HUES6 (cell line): ENCODE measurements at regions not wholly inside any gene's neighbourhood (a gene's known extent, or its start where the extent isn't known, plus 50 kb on each side); places are given as distances from the start of the nearest gene placed in this dataset.

Experiments
- H3K27ac ChIP-seq: 2 replicates; pipeline ENCODE4 v1.7.0; 2013; ENCODE audit warnings: low read depth, mild to moderate bottlenecking, low read length, inconsistent platforms
- H3K27me3 ChIP-seq: 2 replicates; pipeline ENCODE4 v1.6.1; 2013; ENCODE audit warnings: low read length; ENCODE audit not compliant: control insufficient read depth, insufficient read depth
- H3K36me3 ChIP-seq: 2 replicates; pipeline ENCODE4 v1.6.1; 2013; ENCODE audit warnings: low read length; ENCODE audit not compliant: control insufficient read depth, insufficient read depth
- H3K4me1 ChIP-seq: 2 replicates; pipeline ENCODE4 v1.6.1; 2013; ENCODE audit warnings: low read length; ENCODE audit not compliant: control insufficient read depth, insufficient read depth
- H3K4me3 ChIP-seq: 2 replicates; pipeline ENCODE4 v1.5.1; 2013; ENCODE audit warnings: low read depth, low read length
- H3K9ac ChIP-seq: one replicate; pipeline ENCODE4 v1.6.1; 2013; ENCODE audit warnings: mild to moderate bottlenecking, low read length
- H3K9me3 ChIP-seq: 2 replicates; pipeline ENCODE4 v1.6.1; 2013; ENCODE audit warnings: low read depth, low read length; ENCODE audit not compliant: control insufficient read depth, insufficient read depth

DNA sequence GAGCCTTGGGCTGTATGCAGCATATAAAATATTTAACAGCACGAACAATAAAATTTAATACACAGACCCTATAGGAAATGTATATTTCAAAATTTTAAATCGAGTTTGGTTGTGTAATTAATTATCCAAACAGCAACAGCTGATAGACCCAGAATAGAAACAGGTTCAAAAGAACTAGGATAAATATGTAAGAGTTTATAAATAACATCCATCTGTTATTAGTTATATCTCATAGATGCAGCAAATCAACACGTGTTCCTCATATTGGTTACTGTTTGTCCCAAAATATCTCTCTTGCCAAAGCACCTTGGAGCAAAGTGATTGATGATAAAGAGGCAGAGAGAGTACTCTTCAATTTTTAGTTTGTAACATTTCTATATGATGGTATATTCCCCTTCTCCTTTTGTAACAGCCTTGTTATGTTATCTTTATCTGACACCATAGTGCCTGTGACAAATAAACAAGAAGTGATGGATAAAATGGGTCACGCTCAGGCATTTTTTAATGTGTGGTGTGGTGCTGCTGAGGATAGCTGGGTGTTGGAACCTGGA, 260.6 kb upstream of the NBEA start:
- Histone ChIP-seq H3K27me3 (no peaks in the 10 kb centered on the region), H3K4me3 (no peak overlapping the region), H3K36me3 (no peaks in the 10 kb centered on the region), H3K9ac (no peak overlapping the region), H3K4me1 (no peaks in the 10 kb centered on the region), H3K9me3 (peaks cover 3% of the 10 kb centered on the region; the same call in 1 of the 2 replicates), H3K27ac (no peak overlapping the region)

DNA sequence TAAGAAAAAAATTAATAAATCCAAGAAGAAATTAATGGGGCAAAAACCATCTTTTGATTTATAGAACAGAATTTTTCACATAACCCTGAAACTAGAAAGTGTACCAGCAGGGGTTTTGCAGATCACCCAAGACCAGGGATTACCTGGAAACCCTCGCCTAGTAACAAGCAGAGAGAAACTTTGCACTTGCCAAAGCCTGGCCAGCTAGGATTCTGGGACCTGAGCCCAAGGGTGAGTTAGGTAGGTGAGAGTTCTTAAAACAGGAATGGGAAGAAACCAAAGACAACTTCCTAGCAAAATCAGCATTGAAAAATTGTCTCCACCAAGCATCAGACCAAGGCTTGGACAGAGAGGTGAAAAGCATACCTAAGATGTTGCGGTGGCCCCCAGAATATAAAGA, 247.0 kb upstream of the NBEA start:
- Histone ChIP-seq H3K4me3 (no peak overlapping the region), H3K27me3 (no peaks in the 10 kb centered on the region), H3K4me1 (no peaks in the 10 kb centered on the region), H3K9ac (no peak overlapping the region), H3K27ac (no peak overlapping the region), H3K9me3 (no peaks in the 10 kb centered on the region), H3K36me3 (no peaks in the 10 kb centered on the region)

DNA sequence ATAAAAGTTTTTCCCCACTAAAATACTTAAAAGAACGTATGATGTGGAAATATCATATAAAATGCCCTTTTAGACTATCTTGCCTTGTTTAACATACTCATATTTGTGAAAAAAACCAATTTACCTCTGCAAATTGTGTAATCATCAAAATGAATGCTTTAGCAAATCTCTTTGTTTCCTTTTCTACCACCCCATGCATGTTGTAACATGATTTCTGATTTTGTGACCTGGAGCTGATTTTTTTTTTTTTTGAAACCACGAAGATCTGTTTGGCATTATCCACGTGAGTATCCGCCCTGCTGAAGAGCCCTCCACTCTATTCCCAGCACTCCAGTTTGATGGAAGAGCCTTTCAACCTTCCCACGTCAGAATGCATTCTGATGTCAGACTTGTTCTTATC, 245.8 kb upstream of the NBEA start:
- no peak overlapping the region for H3K9ac ChIP-seq
- H3K4me3 ChIP-seq = no peak overlapping the region
- no peak overlapping the region for H3K27ac ChIP-seq
- H3K4me1 ChIP-seq = no peaks in the 10 kb centered on the region
- no peaks in the 10 kb centered on the region for H3K27me3 ChIP-seq
- no peaks in the 10 kb centered on the region for H3K9me3 ChIP-seq
- H3K36me3 ChIP-seq = no peaks in the 10 kb centered on the region

DNA sequence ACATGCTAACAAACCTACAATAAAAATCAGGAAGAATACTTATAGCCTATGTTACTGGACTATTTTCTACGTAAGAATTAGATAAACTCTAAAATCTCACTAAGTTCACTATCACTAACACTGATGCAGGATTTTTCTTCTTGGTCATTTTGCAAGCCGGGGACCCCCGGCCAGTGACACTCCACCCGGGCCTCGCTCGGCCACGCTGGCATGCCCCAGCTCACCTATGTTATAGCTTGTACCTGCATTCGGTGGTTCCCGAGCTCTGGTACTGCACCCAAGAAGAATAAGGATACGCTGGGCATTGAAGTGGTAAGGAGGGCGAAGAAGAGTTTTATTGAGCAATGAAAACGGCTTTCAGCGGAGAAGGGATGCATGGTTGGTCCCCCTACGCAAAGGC, 245.3 kb upstream of the NBEA start:
- no peak overlapping the region for H3K27ac ChIP-seq
- no peaks in the 10 kb centered on the region for H3K36me3 ChIP-seq
- no peak overlapping the region for H3K4me3 ChIP-seq
- H3K9me3 ChIP-seq = no peaks in the 10 kb centered on the region
- H3K4me1 ChIP-seq = no peaks in the 10 kb centered on the region
- no peaks in the 10 kb centered on the region for H3K27me3 ChIP-seq
- H3K9ac ChIP-seq = no peak overlapping the region

DNA sequence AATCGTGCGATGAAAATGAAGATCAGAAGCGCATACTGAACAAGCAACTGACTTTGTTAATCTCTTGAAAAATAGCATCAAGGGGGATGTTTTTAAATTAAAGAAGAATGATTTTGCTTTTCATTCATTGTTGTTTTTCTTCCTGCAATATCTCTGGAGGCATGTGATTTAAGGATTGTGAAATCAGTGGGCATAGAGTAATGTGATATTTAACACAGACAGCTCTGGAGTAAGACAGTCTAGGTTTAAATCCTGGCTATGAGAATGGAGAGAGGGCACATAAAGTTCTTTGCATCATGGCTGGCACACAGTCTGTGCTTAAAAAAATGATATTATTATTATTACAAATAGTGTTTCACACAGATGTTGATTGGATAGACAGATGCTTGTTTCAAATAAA, 243.1 kb upstream of the NBEA start:
- Histone ChIP-seq H3K27ac (no peak overlapping the region), H3K9me3 (no peaks in the 10 kb centered on the region), H3K27me3 (no peaks in the 10 kb centered on the region), H3K4me1 (no peaks in the 10 kb centered on the region), H3K9ac (no peak overlapping the region), H3K36me3 (no peaks in the 10 kb centered on the region), H3K4me3 (no peak overlapping the region)

DNA sequence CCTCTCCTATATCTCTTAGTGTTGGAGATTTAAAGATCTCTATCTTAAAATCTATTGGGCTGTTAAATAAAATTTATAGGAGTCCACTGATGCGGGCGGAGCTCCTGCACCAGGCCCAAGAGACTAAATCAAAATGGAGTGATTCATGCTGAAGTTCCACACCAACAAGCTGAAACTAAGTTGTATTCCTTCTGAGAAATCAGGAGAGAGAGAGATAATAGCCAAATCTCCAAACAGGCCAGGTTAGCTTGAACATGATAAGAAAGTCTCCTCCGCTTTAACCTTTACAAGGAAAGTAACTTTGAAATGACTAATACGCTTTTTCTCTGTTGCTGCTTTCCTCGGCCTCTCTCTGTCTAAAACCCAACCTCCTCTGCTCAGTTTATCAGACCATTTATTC, 241.9 kb upstream of the NBEA start:
- Histone ChIP-seq H3K9me3 (no peaks in the 10 kb centered on the region), H3K4me3 (no peak overlapping the region), H3K36me3 (no peaks in the 10 kb centered on the region), H3K27me3 (no peaks in the 10 kb centered on the region), H3K27ac (no peak overlapping the region), H3K4me1 (no peaks in the 10 kb centered on the region), H3K9ac (no peak overlapping the region)

DNA sequence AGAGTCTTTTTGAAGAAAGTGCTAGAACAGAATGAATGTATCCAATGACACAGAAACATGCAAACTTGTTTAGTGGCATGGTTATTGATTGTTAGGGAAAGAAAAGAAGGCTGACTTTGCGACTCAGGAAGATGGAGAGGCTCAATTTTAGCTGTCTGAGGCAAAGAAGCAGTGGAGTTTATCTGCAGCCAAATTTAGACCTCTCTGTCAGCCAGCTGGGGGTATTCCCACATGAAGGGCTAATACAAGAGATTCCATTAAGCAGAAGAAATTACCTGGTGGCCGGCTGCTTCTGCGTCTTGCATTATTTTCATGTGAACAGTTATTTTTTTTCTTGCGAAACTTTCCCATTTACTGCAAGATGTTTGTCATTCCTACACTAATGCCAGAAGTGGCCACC, 240.2 kb upstream of the NBEA start:
- H3K9ac ChIP-seq = no peak overlapping the region
- H3K27me3 ChIP-seq = no peaks in the 10 kb centered on the region
- no peaks in the 10 kb centered on the region for H3K9me3 ChIP-seq
- no peak overlapping the region for H3K4me3 ChIP-seq
- no peak overlapping the region for H3K27ac ChIP-seq
- H3K36me3 ChIP-seq = no peaks in the 10 kb centered on the region
- H3K4me1 ChIP-seq = no peaks in the 10 kb centered on the region

DNA sequence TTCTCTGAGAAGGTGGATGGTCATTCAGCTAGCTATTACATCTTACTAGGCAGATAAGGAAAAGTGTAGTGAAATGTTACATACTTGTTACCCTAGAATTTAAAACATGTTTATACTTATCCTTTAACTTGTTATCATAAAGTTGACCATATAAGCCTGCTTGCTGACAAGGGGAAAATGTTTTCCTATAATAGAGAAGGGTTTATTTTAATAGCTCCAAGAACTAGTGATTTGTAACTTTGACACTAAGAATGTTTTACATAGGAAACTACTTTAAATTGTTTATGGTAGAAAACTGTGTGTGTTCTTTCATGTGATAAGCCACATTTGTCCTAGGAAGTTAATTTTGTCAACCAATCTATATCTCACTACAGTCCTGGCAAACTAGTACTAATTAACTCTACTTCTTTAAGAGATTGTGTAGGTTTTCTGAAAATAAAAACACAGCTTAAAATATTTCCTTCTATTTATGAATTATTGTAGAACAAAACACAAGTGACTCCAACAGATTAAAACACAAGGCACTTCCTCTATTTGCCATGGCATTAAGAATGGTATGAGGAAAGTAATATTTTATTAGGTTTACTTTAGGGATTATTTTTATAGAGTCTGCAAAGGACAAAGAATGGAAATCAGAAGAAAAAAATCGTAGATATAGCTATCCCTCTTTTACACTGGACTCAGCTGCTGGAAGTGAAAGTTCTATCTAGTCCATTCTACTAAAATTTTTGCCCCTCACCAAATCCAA, 233.3 kb upstream of the NBEA start:
- H3K4me3 ChIP-seq = no peak overlapping the region
- no peak overlapping the region for H3K27ac ChIP-seq

DNA sequence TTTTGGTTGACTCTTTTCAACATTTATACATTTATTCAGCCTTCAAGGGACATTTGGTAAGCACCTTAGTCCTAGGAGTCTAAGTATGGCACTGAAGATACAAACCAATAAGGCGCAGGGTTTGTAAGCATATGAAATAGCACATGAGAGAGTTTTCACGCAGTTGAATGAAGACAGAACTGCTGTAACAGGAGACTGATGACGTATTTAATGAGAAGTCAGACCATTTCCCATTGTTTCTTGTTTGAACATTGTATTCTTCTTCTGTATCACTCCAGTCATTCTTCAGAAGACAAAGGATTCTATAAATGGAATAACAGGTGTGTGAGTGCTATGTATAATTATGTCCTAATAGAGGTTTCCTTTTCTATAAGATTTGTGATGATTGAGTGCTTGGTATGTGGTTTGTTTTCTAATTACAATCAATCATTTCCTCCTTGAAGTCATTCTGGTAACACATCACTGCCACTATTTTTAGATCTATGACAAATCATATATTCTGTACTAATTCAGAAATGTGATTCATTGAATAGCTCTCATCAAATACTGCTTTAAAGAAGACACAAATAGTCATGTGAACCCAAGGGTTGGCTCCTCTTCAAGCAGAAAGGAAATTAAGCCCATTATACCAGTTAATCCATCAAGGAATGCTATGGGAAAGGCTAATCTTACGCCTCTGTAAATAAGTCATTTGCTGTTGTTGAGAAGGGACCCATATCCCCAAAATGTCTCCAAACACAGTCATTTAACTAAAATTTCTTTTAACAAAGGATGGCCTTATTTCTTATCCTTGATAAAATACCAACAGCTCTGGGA, 222.8 kb upstream of the NBEA start:
- Histone ChIP-seq H3K36me3 (no peaks in the 10 kb centered on the region), H3K4me1 (no peaks in the 10 kb centered on the region), H3K27me3 (no peaks in the 10 kb centered on the region), H3K27ac (no peak overlapping the region), H3K9ac (no peak overlapping the region), H3K9me3 (peaks cover 4% of the 10 kb centered on the region; the same call in 1 of the 2 replicates), H3K4me3 (no peak overlapping the region)

More for the DNA sequence above, 233.3 kb upstream of the NBEA start:
- Histone ChIP-seq H3K9ac (no peak overlapping the region), H3K36me3 (no peaks in the 10 kb centered on the region), H3K27me3 (no peaks in the 10 kb centered on the region), H3K9me3 (no peaks in the 10 kb centered on the region), H3K4me1 (no peaks in the 10 kb centered on the region)

DNA sequence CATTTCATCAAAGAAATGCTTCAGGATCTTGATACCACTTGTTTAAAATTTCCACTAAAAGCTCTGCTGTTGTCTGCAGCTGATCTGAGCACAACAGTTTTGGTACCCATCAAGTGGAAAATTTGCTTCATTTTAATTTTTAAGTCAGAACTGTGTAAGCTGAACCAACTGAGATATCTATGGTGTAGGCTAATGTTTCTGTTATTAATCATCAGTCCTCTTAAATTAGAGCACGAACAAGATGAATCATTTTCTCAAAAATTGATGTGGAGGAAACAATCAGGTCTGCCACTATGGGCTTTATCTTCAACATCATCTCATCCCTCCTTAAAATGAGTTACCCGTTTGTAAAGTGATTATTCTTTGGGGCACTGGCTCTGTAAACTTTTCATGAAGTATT, 221.5 kb upstream of the NBEA start:
- Histone ChIP-seq H3K9me3 (peaks cover 4% of the 10 kb centered on the region; the same call in 1 of the 2 replicates), H3K4me3 (no peak overlapping the region), H3K4me1 (no peaks in the 10 kb centered on the region), H3K27ac (no peak overlapping the region), H3K27me3 (no peaks in the 10 kb centered on the region), H3K36me3 (no peaks in the 10 kb centered on the region), H3K9ac (no peak overlapping the region)
